ENCODE measurements at regions not wholly inside any gene's neighbourhood (a gene's known extent, or its start where the extent isn't known, plus 50 kb on each side); places are given as distances from the start of the nearest gene placed in this dataset.

DNA sequence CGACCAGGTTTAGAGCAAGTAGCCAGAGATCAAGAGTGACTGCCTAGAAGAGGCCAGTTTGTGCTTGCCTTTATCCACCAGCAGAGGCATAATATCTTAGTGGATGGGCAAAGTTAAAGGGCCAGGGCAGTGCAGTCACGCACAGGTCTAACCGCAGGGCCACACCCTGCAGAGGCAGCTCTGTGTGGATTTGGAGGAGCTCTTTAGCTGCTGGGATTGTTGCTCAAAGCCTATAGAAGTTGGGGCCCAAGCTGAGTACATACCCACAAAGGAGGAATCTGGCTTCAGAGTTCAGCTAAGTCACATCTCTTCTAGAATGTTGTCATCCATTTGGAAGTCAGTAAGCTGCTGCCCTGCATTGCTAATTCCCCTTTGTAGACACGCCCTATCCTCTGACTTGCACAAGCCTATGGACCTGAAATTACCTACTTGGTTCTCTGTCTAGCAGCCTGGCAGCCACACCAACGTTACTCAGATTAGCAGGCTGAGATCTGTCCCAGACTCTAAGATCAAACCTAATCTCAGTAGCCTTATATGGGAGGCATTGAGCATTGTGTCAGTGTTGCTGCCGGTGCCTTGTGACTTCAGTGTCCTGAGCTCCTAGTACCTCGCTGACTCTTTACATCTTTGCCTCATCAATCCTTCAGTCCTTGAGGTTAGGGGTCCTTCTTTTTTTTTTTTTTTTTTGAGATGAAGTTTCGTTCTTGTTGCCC, 102.9 kb upstream of the STARD13 start:
- Histone ChIP-seq H3K27me3 (no peaks in the 10 kb centered on the region), H3K9me3 (no peaks in the 10 kb centered on the region), H3K4me1 (peaks cover 0 to 3% (median 0%) of the 10 kb centered on the region in 9 donors), H3K4me3 (no peak overlapping the region), H3K36me3 (no peaks in the 10 kb centered on the region), H3K27ac (no peak overlapping the region)
- intact Hi-C loops (cut with DNase I), result no loop called here
- peak in 6 of 8 donors; percentile 47 to 82 (median 68) for ATAC-seq
- 75 to 78% methylated on average over 8 of the region's 8 CpGs for WGBS, 2 donors
- no peak for DNase-seq
- TF ChIP-seq, protein P1, sequence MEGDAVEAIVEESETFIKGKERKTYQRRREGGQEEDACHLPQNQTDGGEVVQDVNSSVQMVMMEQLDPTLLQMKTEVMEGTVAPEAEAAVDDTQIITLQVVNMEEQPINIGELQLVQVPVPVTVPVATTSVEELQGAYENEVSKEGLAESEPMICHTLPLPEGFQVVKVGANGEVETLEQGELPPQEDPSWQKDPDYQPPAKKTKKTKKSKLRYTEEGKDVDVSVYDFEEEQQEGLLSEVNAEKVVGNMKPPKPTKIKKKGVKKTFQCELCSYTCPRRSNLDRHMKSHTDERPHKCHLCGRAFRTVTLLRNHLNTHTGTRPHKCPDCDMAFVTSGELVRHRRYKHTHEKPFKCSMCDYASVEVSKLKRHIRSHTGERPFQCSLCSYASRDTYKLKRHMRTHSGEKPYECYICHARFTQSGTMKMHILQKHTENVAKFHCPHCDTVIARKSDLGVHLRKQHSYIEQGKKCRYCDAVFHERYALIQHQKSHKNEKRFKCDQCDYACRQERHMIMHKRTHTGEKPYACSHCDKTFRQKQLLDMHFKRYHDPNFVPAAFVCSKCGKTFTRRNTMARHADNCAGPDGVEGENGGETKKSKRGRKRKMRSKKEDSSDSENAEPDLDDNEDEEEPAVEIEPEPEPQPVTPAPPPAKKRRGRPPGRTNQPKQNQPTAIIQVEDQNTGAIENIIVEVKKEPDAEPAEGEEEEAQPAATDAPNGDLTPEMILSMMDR (IDR thresholded peaks at IDR 0.05), result no peak

DNA sequence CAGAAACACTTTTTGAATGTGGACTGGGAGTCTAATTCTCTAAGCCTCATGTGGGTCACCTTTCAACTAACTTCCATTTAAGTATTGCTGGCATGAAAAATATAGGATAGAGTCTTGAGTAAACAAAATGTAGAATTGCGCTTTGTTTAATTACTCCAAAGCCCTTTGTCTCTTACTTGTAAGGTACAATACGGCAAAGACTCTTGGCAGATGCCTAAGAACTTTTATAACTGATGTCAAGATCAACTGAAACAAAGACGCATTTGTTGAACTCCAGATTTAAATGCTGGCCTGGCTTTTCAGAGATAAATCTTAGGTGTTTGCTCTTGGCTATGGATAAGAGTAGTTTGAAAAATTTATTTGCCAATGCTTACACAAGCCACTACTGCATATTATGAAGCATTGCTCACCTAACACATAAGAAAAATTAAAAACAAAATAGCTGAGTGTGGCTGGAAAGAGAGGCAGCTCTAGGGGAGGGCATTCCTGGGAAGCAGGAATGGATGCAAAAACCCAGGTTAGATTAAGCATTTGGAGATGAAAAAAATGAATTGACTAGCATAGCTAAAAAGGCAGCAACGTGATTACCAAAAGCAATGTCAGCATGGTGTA, 107.3 kb upstream of the STARD13 start:
- Histone ChIP-seq H3K36me3 (no peaks in the 10 kb centered on the region), H3K27ac (no peak overlapping the region), H3K27me3 (no peaks in the 10 kb centered on the region), H3K4me1 (peaks cover 0 to 13% (median 0%) of the 10 kb centered on the region in 9 donors), H3K9me3 (peaks cover 0 to 7% (median 0%) of the 10 kb centered on the region in 11 donors), H3K4me3 (no peak overlapping the region)
- ATAC-seq (no peak), DNase-seq (no peak)
- 94 to 95% methylated on average over 4 of the region's 4 CpGs for WGBS, 2 donors
- intact Hi-C loops (cut with DNase I), result no loop called here
- TF ChIP-seq, protein P1 (IDR thresholded peaks at IDR 0.05), result no peak

DNA sequence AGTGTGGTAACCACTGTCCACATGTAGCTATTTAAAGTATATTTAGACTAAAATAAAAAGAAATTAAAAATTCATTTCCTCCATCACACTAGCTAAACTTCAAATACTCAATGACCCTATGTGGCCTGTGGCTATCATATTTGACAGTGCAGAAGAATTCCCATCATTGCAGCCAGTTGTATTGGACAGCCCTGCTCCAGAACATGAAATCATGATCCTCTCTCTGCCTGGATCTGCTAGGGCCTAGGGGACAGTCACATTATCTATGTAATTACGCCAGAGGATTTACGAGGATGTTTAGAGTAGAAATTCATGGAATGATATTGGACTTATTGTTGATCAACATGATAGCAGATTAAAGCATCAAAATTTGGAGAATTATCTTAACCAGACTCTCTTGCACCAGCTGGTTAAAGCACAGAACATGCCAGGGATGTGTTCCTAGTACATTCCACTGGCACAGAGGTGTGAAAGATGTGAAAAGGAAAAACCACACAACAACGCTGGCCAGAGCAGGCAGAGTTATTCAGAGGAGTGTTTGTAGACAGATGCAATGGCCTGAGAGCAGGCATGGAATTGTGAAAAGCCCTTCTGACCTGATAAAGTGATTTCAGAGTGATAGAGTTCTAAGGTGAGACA, 108.9 kb upstream of the STARD13 start:
- peaks cover 0 to 13% (median 0%) of the 10 kb centered on the region in 9 donors for H3K4me1 ChIP-seq
- H3K36me3 ChIP-seq, result no peaks in the 10 kb centered on the region
- 55 to 71% methylated on average over 3 of the region's 3 CpGs for WGBS, 2 donors
- no peak for DNase-seq
- H3K9me3 ChIP-seq, result peaks cover 0 to 7% (median 0%) of the 10 kb centered on the region in 11 donors
- H3K4me3 ChIP-seq, result no peak overlapping the region
- TF ChIP-seq, protein P1 (IDR thresholded peaks at IDR 0.05), result no peak
- ATAC-seq, result peak in 4 of 8 donors; percentile 56 to 96 (median 64)
- intact Hi-C loops (cut with DNase I), result no loop called here
- H3K27me3 ChIP-seq, result no peaks in the 10 kb centered on the region
- H3K27ac ChIP-seq, result peak overlapping the region in 1 of 10 donors; percentile 33

DNA sequence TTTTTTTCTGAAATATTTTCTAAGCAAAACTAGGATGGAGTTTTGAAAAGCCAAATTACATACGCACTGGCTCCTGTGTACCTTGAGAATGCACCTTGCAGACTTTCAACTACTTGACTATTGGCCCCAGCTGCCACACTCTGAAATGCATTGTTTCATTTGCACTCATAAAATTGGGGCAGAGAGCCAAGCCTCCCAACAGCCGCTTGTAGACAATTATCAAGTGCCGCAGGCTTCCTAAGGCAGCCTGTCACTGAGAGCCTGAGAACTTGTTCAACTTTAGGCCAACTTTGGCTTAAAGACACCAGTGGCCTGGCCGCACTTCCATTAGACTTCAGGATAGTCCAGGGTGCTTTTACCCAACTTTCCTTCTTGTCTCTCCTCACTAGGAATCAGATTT, 115.7 kb upstream of the STARD13 start:
- Histone ChIP-seq H3K4me1 (peaks cover 0 to 27% (median 10%) of the 10 kb centered on the region in 9 donors), H3K36me3 (no peaks in the 10 kb centered on the region), H3K9me3 (peaks cover 0 to 7% (median 0%) of the 10 kb centered on the region in 11 donors), H3K27ac (no peak overlapping the region), H3K4me3 (no peak overlapping the region), H3K27me3 (no peaks in the 10 kb centered on the region)
- intact Hi-C loops (cut with DNase I), result no loop called here
- ATAC-seq, result peak in 7 of 8 donors; percentile 28 to 83 (median 75)
- TF ChIP-seq, protein P1 (IDR thresholded peaks at IDR 0.05), result no peak
- DNase-seq, result peak; percentile 22 to 53
- WGBS, 2 donors, result 34 to 42% methylated on average over 4 of the region's 4 CpGs
